Stimulated activated naive B cell treated with anti-CD40 and anti-IgM and Interleukin-4, amounts not matched to agents 10 μg/mL and 1 μg/mL and 100 μg/mL, for 72 hours (primary cell): ENCODE measurements at regions not wholly inside any gene's neighbourhood (a gene's known extent, or its start where the extent isn't known, plus 50 kb on each side); places are given as distances from the start of the nearest gene placed in this dataset.
"Not testable (repeated sequence)": the region's sequence is repeated elsewhere in the genome, so short reads cannot be mapped to it uniquely, and the experiment has no call there.

Source experiments
- ATAC-seq, 2 donors: fragments of 150-1000 bp; cut with Tn5 transposase; replicated peaks; 2 replicates each; pipeline ENCODE4 v1.10.0; 2021; ENCODE audit warnings: moderate library complexity in 1 of 2
- DNase-seq: peaks from one replicate; pipeline ENCODE4 v3.0.0; 2021
- H3K27ac Mint-ChIP-seq: one replicate; pipeline ENCODE4 v1.8.0; 2022; ENCODE audit warnings: mild to moderate bottlenecking, mixed read lengths
- H3K27me3 Mint-ChIP-seq, 2 donors: one replicate each; pipeline ENCODE4 v1.8.0; 2022; ENCODE audit warnings: mixed read lengths in 2 of 2
- H3K36me3 Mint-ChIP-seq, 2 donors: one replicate each; pipeline ENCODE4 v1.8.0; 2022; ENCODE audit warnings: mixed read lengths in 2 of 2, mild to moderate bottlenecking in 1 of 2
- H3K4me1 Mint-ChIP-seq, 2 donors: one replicate each; pipeline ENCODE4 v1.8.0; 2022; ENCODE audit warnings: mixed read lengths in 2 of 2, mild to moderate bottlenecking in 1 of 2
- H3K4me3 Mint-ChIP-seq, 2 donors: one replicate each; pipeline ENCODE4 v1.8.0; 2022; ENCODE audit warnings: mild to moderate bottlenecking in 2 of 2, mixed read lengths in 2 of 2, moderate library complexity in 1 of 2
- H3K9me3 Mint-ChIP-seq, 2 donors: one replicate each; pipeline ENCODE4 v1.8.0; 2022; ENCODE audit warnings: mixed read lengths in 2 of 2, mild to moderate bottlenecking in 1 of 2

GRCh38 chr7:114181280-114181679 is 233.3 kb upstream of the FOXP2 start:
- ATAC-seq, result no peak
- Mint-ChIP-seq H3K4me1 (no peaks in the 10 kb centered on the region), H3K27me3 (no peaks in the 10 kb centered on the region), H3K27ac (no peak overlapping the region), H3K4me3 (no peak overlapping the region), H3K9me3 (no peaks in the 10 kb centered on the region), H3K36me3 (no peaks in the 10 kb centered on the region)
- no peak for DNase-seq

- H3K4me3 Mint-ChIP-seq, result no peak overlapping the region
- H3K27ac Mint-ChIP-seq, result no peak overlapping the region
- H3K36me3 Mint-ChIP-seq, result no peaks in the 10 kb centered on the region
- no peaks in the 10 kb centered on the region for H3K27me3 Mint-ChIP-seq
- DNase-seq (no peak), ATAC-seq (no peak)
- H3K9me3 Mint-ChIP-seq, result no peaks in the 10 kb centered on the region
- H3K4me1 Mint-ChIP-seq, result no peaks in the 10 kb centered on the region
These were observed 233.9 kb upstream of the FOXP2 start for GRCh38 chr7:114180556-114181266.

GRCh38 chr7:114175125-114175524 is 239.5 kb upstream of the FOXP2 start:
- Mint-ChIP-seq H3K27ac (no peak overlapping the region), H3K9me3 (no peaks in the 10 kb centered on the region)
- no peak for DNase-seq

DNA sequence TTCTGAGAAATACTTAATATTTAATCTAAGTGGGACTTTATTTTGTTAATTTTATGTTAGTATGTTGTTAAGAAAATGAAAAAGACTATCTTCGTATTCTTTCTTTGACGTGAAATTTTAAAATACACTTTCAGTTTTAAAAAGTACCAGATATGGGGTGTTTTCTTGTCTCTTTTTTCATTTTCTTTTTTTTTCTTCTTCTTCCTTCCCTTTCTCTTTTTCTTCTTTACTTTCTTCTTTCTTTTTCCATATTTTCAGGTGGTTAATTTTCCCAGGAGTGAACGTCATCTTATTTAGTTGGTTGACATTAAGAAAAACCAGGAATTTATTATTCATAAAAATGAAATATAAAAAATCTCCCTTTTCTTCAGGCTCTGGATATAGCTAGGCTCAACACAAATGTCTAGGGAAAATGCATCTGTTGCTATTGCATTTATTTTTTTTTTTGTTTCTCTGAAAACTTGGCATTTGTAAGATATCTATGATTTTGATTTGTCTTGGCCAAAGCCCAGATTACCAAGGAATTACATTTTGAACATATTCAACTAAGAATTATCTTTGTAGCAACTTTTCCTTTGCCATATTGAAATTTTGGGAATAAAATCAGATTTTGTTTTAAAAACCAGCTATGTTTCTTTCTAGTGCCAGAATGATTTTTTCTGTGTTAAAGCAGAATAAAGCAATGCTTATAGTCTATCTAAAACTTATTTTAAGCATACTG is 241.3 kb upstream of the FOXP2 start:
- DNase-seq (no peak), ATAC-seq (no peak)
- H3K4me1 Mint-ChIP-seq, result no peaks in the 10 kb centered on the region
- no peak overlapping the region for H3K4me3 Mint-ChIP-seq
- no peaks in the 10 kb centered on the region for H3K36me3 Mint-ChIP-seq
- no peaks in the 10 kb centered on the region for H3K27me3 Mint-ChIP-seq
- H3K9me3 Mint-ChIP-seq, result peaks cover 6 to 8% of the 10 kb centered on the region in 2 donors
- H3K27ac Mint-ChIP-seq, result no peak overlapping the region

More at GRCh38 chr7:114175125-114175524, 239.5 kb upstream of the FOXP2 start:
- no peak for ATAC-seq
- Mint-ChIP-seq H3K36me3 (no peaks in the 10 kb centered on the region), H3K4me3 (no peak overlapping the region), H3K27me3 (no peaks in the 10 kb centered on the region), H3K4me1 (no peaks in the 10 kb centered on the region)

- not testable (repeated sequence) for ATAC-seq, H3K4me1 Mint-ChIP-seq
These were observed 245.2 kb upstream of the FOXP2 start for GRCh38 chr7:114169389-114169788.

GRCh38 chr7:114160925-114161324 is 242.1 kb upstream of the PPP1R3A start:
- H3K36me3 Mint-ChIP-seq, result no peaks in the 10 kb centered on the region
- H3K27me3 Mint-ChIP-seq, result no peaks in the 10 kb centered on the region
- H3K9me3 Mint-ChIP-seq, result no peaks in the 10 kb centered on the region
- no peak for DNase-seq
- H3K4me1 Mint-ChIP-seq, result no peaks in the 10 kb centered on the region
- ATAC-seq, result no peak
- no peak overlapping the region for H3K27ac Mint-ChIP-seq
- H3K4me3 Mint-ChIP-seq, result no peak overlapping the region

More at GRCh38 chr7:114169389-114169788, 245.2 kb upstream of the FOXP2 start:
- not testable (repeated sequence) for H3K27ac Mint-ChIP-seq, DNase-seq, H3K9me3 Mint-ChIP-seq, H3K4me3 Mint-ChIP-seq, H3K27me3 Mint-ChIP-seq, H3K36me3 Mint-ChIP-seq

GRCh38 chr7:114158854-114159253 is 240.0 kb upstream of the PPP1R3A start:
- Mint-ChIP-seq H3K27ac (no peak overlapping the region), H3K9me3 (no peaks in the 10 kb centered on the region), H3K4me3 (no peak overlapping the region), H3K36me3 (no peaks in the 10 kb centered on the region), H3K4me1 (no peaks in the 10 kb centered on the region), H3K27me3 (no peaks in the 10 kb centered on the region)
- ATAC-seq, result no peak
- no peak for DNase-seq

DNA sequence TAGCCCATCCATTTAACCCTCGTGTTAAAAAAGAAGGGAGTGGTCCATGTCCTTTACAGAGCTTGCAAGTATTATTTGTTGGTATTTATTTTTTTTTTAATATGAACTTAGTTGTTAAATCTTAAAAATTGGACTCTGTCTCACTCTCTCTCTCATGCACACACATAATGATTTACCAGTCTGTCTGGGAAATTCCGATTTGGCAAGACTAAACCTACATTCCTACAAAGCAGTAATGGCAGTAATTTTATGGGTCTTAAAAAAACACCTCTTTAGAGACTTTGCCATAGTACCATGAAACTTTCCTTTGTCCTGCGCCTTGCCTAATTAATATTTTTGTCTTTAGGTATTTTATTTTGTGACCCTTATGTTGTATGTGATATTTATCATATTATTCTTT is 239.5 kb upstream of the PPP1R3A start:
- Mint-ChIP-seq H3K4me3 (no peak overlapping the region), H3K27me3 (no peaks in the 10 kb centered on the region), H3K36me3 (no peaks in the 10 kb centered on the region), H3K9me3 (no peaks in the 10 kb centered on the region), H3K4me1 (no peaks in the 10 kb centered on the region), H3K27ac (no peak overlapping the region)
- ATAC-seq, result no peak
- DNase-seq, result no peak

DNA sequence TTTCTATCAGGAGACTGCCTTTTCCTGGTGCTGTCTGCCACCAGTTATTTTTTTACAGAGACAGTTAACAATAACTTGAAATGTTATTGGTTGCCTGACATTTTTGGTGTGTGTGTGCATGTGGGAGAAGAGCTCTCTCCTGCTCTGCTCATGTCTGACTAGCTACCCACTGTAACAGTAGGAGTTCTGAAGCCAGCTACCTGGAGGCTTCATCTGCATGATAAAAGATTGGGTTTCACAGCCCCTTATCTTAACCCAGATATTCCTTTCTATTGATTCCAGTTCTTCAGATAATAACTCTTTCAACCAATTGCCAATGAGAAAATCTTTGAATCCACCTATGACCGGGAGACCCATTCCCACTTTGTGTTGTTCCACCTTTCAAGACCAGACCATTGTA is 237.4 kb upstream of the PPP1R3A start:
- Mint-ChIP-seq H3K36me3 (no peaks in the 10 kb centered on the region), H3K27ac (no peak overlapping the region), H3K27me3 (no peaks in the 10 kb centered on the region), H3K4me1 (no peaks in the 10 kb centered on the region), H3K9me3 (no peaks in the 10 kb centered on the region), H3K4me3 (no peak overlapping the region)
- ATAC-seq (no peak), DNase-seq (no peak)

DNA sequence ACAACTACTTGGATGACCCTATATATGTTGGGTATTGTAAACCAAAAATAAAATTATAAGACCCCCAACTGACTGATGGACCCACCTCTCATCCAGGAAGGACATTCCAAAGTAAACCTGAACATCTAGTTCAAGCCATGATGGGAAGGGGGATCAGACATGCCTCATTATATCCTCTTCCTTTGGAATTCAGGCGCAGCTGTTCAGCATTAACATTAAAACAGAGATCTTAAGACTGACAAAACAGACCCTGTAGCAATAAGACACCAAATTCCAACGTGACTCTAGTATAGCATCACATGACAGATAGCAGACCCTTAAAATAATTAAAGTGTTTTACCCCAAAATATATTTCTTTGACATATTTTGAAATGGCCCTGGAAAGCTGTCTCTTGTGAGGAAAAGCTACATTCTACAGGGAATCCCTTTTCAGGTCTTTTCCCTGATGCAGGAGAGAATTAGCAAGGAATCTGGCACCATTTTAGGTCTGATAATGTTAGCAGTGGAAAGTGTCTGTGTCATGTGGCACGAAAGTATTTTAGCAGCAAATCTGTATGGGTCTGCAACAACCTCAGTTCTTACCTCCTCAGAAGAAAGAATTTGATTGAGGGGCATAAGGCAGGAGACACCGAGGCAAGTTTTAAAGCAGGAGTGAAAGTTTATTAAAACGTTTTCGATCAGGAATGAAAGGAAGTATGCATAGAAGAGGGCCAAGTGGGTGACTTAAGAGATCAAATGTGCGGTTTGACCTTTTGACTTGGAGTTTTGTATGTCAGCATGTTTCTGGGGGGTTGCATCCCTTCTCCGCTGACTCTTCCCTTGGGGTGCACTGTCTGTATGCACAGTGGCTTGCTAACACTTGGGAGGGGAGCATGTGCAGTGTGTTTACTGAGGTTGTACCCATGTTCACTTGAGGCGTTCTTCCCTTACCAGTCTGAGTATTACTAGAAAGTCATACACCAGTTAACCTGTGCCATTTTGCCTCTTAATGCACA is 236.6 kb upstream of the PPP1R3A start:
- Mint-ChIP-seq H3K27me3 (no peaks in the 10 kb centered on the region), H3K4me1 (no peaks in the 10 kb centered on the region), H3K4me3 (no peak overlapping the region), H3K27ac (no peak overlapping the region), H3K9me3 (no peaks in the 10 kb centered on the region), H3K36me3 (no peaks in the 10 kb centered on the region)
- ATAC-seq, result no peak
- no peak for DNase-seq

DNA sequence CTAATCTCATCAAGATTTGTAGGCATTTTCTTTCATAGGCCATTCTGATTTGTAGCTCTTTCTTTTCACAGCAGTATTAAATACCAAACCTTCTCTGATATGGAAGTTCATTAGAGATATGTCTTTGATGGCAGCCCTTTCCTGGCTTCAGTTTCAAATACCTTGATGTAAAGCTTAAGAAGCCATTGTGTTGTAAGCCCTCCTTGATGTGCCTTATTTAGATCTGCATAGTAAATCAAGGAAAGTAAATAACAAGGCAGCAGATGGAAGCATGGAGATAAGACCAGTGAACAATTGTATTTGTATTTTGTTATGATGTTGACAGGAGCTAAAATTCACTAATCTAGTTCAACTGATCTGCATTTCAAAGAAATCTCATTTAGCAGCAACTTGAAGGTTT is 234.9 kb upstream of the PPP1R3A start:
- Mint-ChIP-seq H3K36me3 (no peaks in the 10 kb centered on the region), H3K27me3 (no peaks in the 10 kb centered on the region), H3K9me3 (no peaks in the 10 kb centered on the region), H3K27ac (no peak overlapping the region), H3K4me1 (peaks cover 0 to 3% of the 10 kb centered on the region in 2 donors), H3K4me3 (no peak overlapping the region)
- ATAC-seq, result no peak
- no peak for DNase-seq

DNA sequence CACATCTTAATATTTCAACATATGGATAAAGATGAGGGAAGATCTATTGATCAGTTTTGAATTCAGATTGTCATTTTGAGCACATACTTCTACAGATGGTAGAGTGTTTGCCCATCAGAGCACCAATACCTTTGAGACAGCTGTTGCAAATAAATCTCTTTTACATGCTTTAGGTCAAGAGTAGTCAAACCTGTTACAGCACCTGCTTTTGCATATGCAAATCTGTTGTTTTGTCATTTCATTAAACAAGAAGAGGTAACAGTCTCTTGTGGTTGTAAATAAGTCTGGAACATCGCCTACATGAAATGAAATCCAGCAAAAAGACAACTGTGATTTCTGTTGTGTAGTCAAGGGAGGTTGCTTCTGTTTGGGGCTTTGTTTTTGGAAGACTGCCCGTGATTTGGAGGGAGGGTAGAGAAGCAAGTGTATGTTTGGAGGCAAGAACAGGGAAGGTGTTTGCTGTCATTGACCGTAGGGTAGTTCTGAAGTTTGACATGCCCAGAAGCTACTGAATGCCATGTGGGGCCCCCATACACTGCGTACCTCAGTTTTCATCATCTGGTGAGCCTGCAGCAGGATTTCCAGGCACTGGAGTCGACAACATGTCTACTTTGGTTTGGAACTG is 233.6 kb upstream of the PPP1R3A start:
- DNase-seq (no peak), ATAC-seq (no peak)
- Mint-ChIP-seq H3K27ac (no peak overlapping the region), H3K9me3 (no peaks in the 10 kb centered on the region), H3K36me3 (no peaks in the 10 kb centered on the region), H3K4me1 (peaks cover 0 to 6% of the 10 kb centered on the region in 2 donors), H3K4me3 (no peak overlapping the region), H3K27me3 (no peaks in the 10 kb centered on the region)

DNA sequence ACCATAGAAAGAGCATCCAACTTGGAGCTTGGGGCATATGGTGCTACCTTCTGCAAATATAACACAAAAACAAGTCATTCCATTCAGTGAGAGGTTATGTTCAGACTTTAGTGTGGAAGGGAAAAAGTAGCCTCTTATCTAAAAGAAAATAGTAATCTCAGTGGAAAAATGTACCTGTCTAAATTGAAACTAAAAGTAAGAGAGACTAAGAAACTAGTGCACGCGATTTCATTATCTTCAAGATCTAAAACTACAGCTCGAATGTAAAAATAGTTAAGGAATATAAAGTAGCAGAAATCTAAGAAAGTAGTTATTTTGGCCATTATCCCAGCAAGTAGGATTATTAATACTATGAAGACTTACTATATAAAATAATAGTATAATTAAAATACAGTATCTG is 233.0 kb upstream of the PPP1R3A start:
- ATAC-seq (no peak), DNase-seq (no peak)
- Mint-ChIP-seq H3K4me1 (peaks cover 0 to 6% of the 10 kb centered on the region in 2 donors), H3K27ac (no peak overlapping the region), H3K4me3 (no peak overlapping the region), H3K36me3 (no peaks in the 10 kb centered on the region), H3K27me3 (no peaks in the 10 kb centered on the region), H3K9me3 (no peaks in the 10 kb centered on the region)

GRCh38 chr7:114150689-114151088 is 231.9 kb upstream of the PPP1R3A start:
- Mint-ChIP-seq H3K27ac (no peak overlapping the region), H3K4me3 (no peak overlapping the region), H3K36me3 (no peaks in the 10 kb centered on the region), H3K9me3 (no peaks in the 10 kb centered on the region), H3K4me1 (peaks cover 0 to 6% of the 10 kb centered on the region in 2 donors), H3K27me3 (no peaks in the 10 kb centered on the region)
- no peak for DNase-seq
- ATAC-seq, result no peak
